Panc1 (cell line): ENCODE measurements at regions not wholly inside any gene's neighbourhood (a gene's known extent, or its start where the extent isn't known, plus 50 kb on each side); places are given as distances from the start of the nearest gene placed in this dataset.

ENCODE experiments used
- POLR2AphosphoS5 ChIP-seq: IDR thresholded peaks from 2 replicates; pipeline ENCODE4 v1.6.1; 2012; ENCODE audit warnings: mild to moderate bottlenecking, low read depth, low read length, moderate library complexity
- SIN3A ChIP-seq: IDR thresholded peaks from 2 replicates; pipeline ENCODE4 v1.6.1; 2012; ENCODE audit warnings: low read depth, mild to moderate bottlenecking, low read length, moderate library complexity, borderline replicate concordance; ENCODE audit not compliant: insufficient read depth
- TCF7L2 ChIP-seq: IDR thresholded peaks from 2 replicates; pipeline ENCODE4 v1.6.1; 2011; ENCODE audit warnings: mild to moderate bottlenecking, low read depth, low read length, inconsistent platforms
- TF ChIP-seq, protein P1 (sequence below): fragments of 450-650 bp; IDR thresholded peaks from 2 replicates; pipeline ENCODE4 v1.5.1; 2017; ENCODE audit warnings: mild to moderate bottlenecking
- TF ChIP-seq, protein P2 (sequence below), 2 experiments: IDR thresholded peaks; 2 replicates each; pipeline ENCODE4 v1.6.1; 2011 to 2012; ENCODE audit warnings: low read depth in 2 of 2, control low read depth in 1 of 2, low read length in 1 of 2, mild to moderate bottlenecking in 1 of 2, moderate library complexity in 1 of 2; ENCODE audit not compliant: insufficient read depth in 1 of 2

DNA sequence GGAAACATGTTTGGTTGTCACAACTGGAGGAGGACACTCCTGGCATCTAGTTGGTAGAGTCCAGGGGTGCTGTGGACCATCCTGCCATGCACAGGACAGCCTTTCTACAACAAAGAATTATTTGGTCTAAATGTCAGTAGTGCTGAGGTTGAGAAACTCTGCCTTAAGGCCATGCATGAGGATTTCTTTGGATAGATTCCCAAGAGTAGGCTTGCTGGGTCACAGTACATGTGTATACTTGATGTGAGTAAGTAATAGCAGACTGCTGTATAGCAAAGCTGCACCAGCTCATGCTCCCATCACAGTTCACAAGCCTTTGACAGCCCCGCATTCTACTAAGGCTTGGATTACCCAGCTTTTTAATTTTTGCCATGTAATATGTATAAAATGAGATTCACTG is 151.3 kb downstream of the MFSD1 start:
- TF ChIP-seq POLR2AphosphoS5: no peak
- TF ChIP-seq, protein P1, sequence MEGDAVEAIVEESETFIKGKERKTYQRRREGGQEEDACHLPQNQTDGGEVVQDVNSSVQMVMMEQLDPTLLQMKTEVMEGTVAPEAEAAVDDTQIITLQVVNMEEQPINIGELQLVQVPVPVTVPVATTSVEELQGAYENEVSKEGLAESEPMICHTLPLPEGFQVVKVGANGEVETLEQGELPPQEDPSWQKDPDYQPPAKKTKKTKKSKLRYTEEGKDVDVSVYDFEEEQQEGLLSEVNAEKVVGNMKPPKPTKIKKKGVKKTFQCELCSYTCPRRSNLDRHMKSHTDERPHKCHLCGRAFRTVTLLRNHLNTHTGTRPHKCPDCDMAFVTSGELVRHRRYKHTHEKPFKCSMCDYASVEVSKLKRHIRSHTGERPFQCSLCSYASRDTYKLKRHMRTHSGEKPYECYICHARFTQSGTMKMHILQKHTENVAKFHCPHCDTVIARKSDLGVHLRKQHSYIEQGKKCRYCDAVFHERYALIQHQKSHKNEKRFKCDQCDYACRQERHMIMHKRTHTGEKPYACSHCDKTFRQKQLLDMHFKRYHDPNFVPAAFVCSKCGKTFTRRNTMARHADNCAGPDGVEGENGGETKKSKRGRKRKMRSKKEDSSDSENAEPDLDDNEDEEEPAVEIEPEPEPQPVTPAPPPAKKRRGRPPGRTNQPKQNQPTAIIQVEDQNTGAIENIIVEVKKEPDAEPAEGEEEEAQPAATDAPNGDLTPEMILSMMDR: no peak
- TF ChIP-seq TCF7L2: no peak
- TF ChIP-seq, protein P2, sequence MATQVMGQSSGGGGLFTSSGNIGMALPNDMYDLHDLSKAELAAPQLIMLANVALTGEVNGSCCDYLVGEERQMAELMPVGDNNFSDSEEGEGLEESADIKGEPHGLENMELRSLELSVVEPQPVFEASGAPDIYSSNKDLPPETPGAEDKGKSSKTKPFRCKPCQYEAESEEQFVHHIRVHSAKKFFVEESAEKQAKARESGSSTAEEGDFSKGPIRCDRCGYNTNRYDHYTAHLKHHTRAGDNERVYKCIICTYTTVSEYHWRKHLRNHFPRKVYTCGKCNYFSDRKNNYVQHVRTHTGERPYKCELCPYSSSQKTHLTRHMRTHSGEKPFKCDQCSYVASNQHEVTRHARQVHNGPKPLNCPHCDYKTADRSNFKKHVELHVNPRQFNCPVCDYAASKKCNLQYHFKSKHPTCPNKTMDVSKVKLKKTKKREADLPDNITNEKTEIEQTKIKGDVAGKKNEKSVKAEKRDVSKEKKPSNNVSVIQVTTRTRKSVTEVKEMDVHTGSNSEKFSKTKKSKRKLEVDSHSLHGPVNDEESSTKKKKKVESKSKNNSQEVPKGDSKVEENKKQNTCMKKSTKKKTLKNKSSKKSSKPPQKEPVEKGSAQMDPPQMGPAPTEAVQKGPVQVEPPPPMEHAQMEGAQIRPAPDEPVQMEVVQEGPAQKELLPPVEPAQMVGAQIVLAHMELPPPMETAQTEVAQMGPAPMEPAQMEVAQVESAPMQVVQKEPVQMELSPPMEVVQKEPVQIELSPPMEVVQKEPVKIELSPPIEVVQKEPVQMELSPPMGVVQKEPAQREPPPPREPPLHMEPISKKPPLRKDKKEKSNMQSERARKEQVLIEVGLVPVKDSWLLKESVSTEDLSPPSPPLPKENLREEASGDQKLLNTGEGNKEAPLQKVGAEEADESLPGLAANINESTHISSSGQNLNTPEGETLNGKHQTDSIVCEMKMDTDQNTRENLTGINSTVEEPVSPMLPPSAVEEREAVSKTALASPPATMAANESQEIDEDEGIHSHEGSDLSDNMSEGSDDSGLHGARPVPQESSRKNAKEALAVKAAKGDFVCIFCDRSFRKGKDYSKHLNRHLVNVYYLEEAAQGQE (IDR thresholded peaks at IDR 0.05; ENCODE audit: insufficient read depth in 1 of 2, low read depth in 2 of 2, low read length in 1 of 2): no peak
- TF ChIP-seq SIN3A: no peak
